HG02943 (cell line): ENCODE measurements at regions not wholly inside any gene's neighbourhood (a gene's known extent, or its start where the extent isn't known, plus 50 kb on each side); places are given as distances from the start of the nearest gene placed in this dataset.
"Not testable (repeated sequence)": the region's sequence is repeated elsewhere in the genome, so short reads cannot be mapped to it uniquely, and the experiment has no call there.

ENCODE experiments used
- ATAC-seq: cut with Tn5 transposase; IDR thresholded peaks from one replicate; pipeline ENCODE4 v1.9.1; 2021; ENCODE audit warnings: mild to moderate bottlenecking, low read depth, moderate library complexity; ENCODE audit not compliant: unreplicated experiment

GRCh38 chr1:118578276-118578675 lies 393.2 kb upstream of the SPAG17 start:
- no peak for ATAC-seq

GRCh38 chr1:118575060-118575459 lies 390.0 kb upstream of the SPAG17 start:
- no peak for ATAC-seq

- ATAC-seq = no peak
Observed at GRCh38 chr1:118564961-118565703, 380.1 kb upstream of the SPAG17 start.

GRCh38 chr1:118563981-118564951 lies 379.2 kb upstream of the SPAG17 start:
- no peak for ATAC-seq

- ATAC-seq = no peak
Observed at GRCh38 chr1:118558933-118559332, 373.9 kb upstream of the SPAG17 start.

GRCh38 chr1:118556936-118557335 lies 371.9 kb upstream of the SPAG17 start:
- ATAC-seq = no peak

- no peak for ATAC-seq
Observed at GRCh38 chr1:118555638-118556037, 370.6 kb upstream of the SPAG17 start.

GRCh38 chr1:118535901-118536300 lies 350.9 kb upstream of the SPAG17 start:
- ATAC-seq = no peak

- not testable (repeated sequence) for ATAC-seq
Observed at GRCh38 chr1:118511922-118512321, 326.9 kb upstream of the SPAG17 start.

- ATAC-seq = no peak
Observed at GRCh38 chr1:118504867-118505266, 319.8 kb upstream of the SPAG17 start.

GRCh38 chr1:118504221-118504644 lies 319.2 kb upstream of the SPAG17 start:
- ATAC-seq = no peak

- ATAC-seq = no peak
Observed at GRCh38 chr1:118503752-118504151, 318.7 kb upstream of the SPAG17 start.

GRCh38 chr1:118494998-118495397 lies 310.0 kb upstream of the SPAG17 start:
- ATAC-seq = no peak

- no peak for ATAC-seq
Observed at GRCh38 chr1:118488787-118489186, 303.8 kb upstream of the SPAG17 start.

- no peak for ATAC-seq
Observed at GRCh38 chr1:118487932-118488331, 302.9 kb upstream of the SPAG17 start.

GRCh38 chr1:118487091-118487490 lies 302.1 kb upstream of the SPAG17 start:
- ATAC-seq = no peak

- no peak for ATAC-seq
Observed at GRCh38 chr1:118486199-118486598, 301.2 kb upstream of the SPAG17 start.

GRCh38 chr1:118485757-118486156 lies 300.7 kb upstream of the SPAG17 start:
- no peak for ATAC-seq

- no peak for ATAC-seq
Observed at GRCh38 chr1:118484893-118485292, 299.9 kb upstream of the SPAG17 start.

- no peak for ATAC-seq
Observed at GRCh38 chr1:118483245-118484006, 298.4 kb upstream of the SPAG17 start.

- ATAC-seq = no peak
Observed at GRCh38 chr1:118481126-118481525, 296.1 kb upstream of the SPAG17 start.
